ENCODE measurements at regions not wholly inside any gene's neighbourhood (a gene's known extent, or its start where the extent isn't known, plus 50 kb on each side); places are given as distances from the start of the nearest gene placed in this dataset.

DNA sequence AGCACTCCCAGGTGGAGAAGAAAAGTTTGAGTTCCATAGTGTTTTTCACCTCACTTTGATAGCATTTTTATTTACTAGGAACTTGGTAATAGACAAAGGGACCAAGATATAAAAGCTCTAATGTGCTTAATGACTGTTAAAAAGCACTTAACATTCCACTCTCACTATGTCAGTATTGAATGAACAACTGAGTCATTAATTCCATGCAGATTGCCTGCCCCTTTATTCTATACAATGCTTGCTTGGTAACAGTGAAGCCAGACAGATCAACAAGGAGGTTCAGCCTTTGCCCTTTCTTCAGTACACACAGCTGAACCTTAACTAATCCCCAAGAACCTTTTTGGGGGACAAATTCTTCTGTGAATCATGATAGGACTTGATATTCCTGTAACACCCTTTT lies 425.5 kb downstream of the NUF2 start:
- DNase-seq: no peak
- Histone ChIP-seq H3K23me2 (ENCODE audit: insufficient read length, low read depth, low read length, poor library complexity, severe bottlenecking) (no peaks in the 10 kb centered on the region), H2BK12ac (ENCODE audit: insufficient read length, low read depth, low read length) (no peak overlapping the region), H3K79me1 (ENCODE audit: insufficient read depth, low read depth, low read length, poor library complexity, severe bottlenecking) (no peaks in the 10 kb centered on the region), H2BK20ac (ENCODE audit: low read depth, low read length, poor library complexity, severe bottlenecking) (no peak overlapping the region), H3K27ac (ENCODE audit: insufficient read length, low read depth, low read length) (no peak overlapping the region), H3K18ac (ENCODE audit: insufficient read length, low read depth, low read length) (no peak overlapping the region), H2AFZ (ENCODE audit: low read length) (no peak overlapping the region), H4K91ac (ENCODE audit: insufficient read length, low read depth, low read length) (no peak overlapping the region), H2BK120ac (ENCODE audit: low read depth, low read length, poor library complexity, severe bottlenecking) (no peak overlapping the region), H3K9ac (ENCODE audit: extremely low read depth, insufficient read length, low read length) (no peak overlapping the region), H4K20me1 (ENCODE audit: control insufficient read depth, insufficient read depth, insufficient read length) (no peaks in the 10 kb centered on the region), H3K79me2 (ENCODE audit: insufficient read depth, low read length) (no peaks in the 10 kb centered on the region), H2AK5ac (ENCODE audit: insufficient read length, low read length) (no peak overlapping the region), H3K23ac (ENCODE audit: insufficient read length, low read depth, low read length) (no peak overlapping the region), H3K27me3 (ENCODE audit: insufficient read depth, low read length) (no peaks in the 10 kb centered on the region), H2BK15ac (ENCODE audit: low read depth, low read length) (no peak overlapping the region), H3K4ac (ENCODE audit: low read depth, low read length) (no peak overlapping the region), H4K8ac (replicated peaks; ENCODE audit: insufficient read length, low read depth, low read length) (no peak overlapping the region), H3K56ac (ENCODE audit: insufficient read length, low read depth, low read length) (no peak overlapping the region), H3K4me2 (ENCODE audit: insufficient read depth, insufficient read length, low read length) (no peak overlapping the region), H3K4me1 (ENCODE audit: insufficient read depth, low read length) (no peaks in the 10 kb centered on the region), H3K9me3 (ENCODE audit: control insufficient read depth, low read depth, low read length) (no peaks in the 10 kb centered on the region), H3K14ac (ENCODE audit: insufficient read depth, low read length) (no peak overlapping the region), H2BK5ac (ENCODE audit: insufficient read length, low read length) (no peak overlapping the region), H3T11ph (ENCODE audit: low read length) (no peak overlapping the region), H4K5ac (ENCODE audit: insufficient read length, low read depth, low read length) (no peak overlapping the region)
- peaks cover 4 to 9% of the 10 kb centered on the region in 2 experiments; a peak in 3 of 4 replicates for H3K4me1 Mint-ChIP-seq
- H3K27me3 Mint-ChIP-seq (ENCODE audit: low read depth): no peaks in the 10 kb centered on the region; the same call in 1 of the 2 replicates
- TF ChIP-seq, protein P1, sequence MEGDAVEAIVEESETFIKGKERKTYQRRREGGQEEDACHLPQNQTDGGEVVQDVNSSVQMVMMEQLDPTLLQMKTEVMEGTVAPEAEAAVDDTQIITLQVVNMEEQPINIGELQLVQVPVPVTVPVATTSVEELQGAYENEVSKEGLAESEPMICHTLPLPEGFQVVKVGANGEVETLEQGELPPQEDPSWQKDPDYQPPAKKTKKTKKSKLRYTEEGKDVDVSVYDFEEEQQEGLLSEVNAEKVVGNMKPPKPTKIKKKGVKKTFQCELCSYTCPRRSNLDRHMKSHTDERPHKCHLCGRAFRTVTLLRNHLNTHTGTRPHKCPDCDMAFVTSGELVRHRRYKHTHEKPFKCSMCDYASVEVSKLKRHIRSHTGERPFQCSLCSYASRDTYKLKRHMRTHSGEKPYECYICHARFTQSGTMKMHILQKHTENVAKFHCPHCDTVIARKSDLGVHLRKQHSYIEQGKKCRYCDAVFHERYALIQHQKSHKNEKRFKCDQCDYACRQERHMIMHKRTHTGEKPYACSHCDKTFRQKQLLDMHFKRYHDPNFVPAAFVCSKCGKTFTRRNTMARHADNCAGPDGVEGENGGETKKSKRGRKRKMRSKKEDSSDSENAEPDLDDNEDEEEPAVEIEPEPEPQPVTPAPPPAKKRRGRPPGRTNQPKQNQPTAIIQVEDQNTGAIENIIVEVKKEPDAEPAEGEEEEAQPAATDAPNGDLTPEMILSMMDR (conservative IDR thresholded peaks at IDR 0.05): no peak
- peaks cover 12 to 23% (median 13%) of the 10 kb centered on the region in 3 experiments for H3K36me3 Mint-ChIP-seq (ENCODE audit: insufficient read depth in 1 of 3, low read depth in 3 of 3)
- H3K9me3 Mint-ChIP-seq: peaks cover 19 to 21% of the 10 kb centered on the region in 2 experiments; a peak in 4 of 5 replicates
- no peak overlapping the region for H3K4me3 Mint-ChIP-seq
- H3K27ac Mint-ChIP-seq: no peak overlapping the region
